ENCODE measurements at regions not wholly inside any gene's neighbourhood (a gene's known extent, or its start where the extent isn't known, plus 50 kb on each side); places are given as distances from the start of the nearest gene placed in this dataset.

DNA sequence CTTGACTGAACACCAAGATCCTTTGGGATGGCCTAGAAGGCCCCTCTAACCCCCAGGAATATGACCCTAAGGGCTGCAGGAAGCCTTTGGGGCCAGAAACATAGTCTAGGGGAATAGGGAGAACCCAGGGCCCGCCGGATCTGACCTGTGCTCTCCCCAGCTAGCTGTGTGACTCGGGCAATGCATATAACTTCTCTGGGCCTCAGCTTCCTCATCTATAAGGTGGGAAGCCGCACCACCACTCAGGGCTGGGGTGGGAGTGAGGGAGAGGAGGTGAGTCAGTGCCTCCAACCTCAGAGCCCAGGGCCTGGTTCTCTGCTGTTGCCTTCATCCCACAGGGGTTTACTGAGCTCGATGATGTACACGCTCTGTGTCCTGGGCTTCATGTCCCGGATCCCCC lies 434.4 kb downstream of the PTPRU start:
- TF ChIP-seq POLR2AphosphoS5 (IDR thresholded peaks at IDR 0.05; ENCODE audit: low read depth, low read length) = no peak
- no peak for TF ChIP-seq SIN3A (IDR thresholded peaks at IDR 0.05; ENCODE audit: borderline replicate concordance, insufficient read depth, low read length)
- TF ChIP-seq TAF1 (IDR thresholded peaks at IDR 0.05; ENCODE audit: borderline replicate concordance, insufficient read depth, low read length) = no peak
- no peak for TF ChIP-seq FOXP2 (optimal IDR thresholded peaks at IDR 0.05; ENCODE audit: borderline replicate concordance, extremely low read depth, extremely low read length, insufficient read depth)
- TF ChIP-seq, protein P1, sequence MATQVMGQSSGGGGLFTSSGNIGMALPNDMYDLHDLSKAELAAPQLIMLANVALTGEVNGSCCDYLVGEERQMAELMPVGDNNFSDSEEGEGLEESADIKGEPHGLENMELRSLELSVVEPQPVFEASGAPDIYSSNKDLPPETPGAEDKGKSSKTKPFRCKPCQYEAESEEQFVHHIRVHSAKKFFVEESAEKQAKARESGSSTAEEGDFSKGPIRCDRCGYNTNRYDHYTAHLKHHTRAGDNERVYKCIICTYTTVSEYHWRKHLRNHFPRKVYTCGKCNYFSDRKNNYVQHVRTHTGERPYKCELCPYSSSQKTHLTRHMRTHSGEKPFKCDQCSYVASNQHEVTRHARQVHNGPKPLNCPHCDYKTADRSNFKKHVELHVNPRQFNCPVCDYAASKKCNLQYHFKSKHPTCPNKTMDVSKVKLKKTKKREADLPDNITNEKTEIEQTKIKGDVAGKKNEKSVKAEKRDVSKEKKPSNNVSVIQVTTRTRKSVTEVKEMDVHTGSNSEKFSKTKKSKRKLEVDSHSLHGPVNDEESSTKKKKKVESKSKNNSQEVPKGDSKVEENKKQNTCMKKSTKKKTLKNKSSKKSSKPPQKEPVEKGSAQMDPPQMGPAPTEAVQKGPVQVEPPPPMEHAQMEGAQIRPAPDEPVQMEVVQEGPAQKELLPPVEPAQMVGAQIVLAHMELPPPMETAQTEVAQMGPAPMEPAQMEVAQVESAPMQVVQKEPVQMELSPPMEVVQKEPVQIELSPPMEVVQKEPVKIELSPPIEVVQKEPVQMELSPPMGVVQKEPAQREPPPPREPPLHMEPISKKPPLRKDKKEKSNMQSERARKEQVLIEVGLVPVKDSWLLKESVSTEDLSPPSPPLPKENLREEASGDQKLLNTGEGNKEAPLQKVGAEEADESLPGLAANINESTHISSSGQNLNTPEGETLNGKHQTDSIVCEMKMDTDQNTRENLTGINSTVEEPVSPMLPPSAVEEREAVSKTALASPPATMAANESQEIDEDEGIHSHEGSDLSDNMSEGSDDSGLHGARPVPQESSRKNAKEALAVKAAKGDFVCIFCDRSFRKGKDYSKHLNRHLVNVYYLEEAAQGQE (IDR thresholded peaks at IDR 0.05; ENCODE audit: insufficient read depth in 1 of 2, low read depth in 2 of 2, low read length in 2 of 2) = no peak

DNA sequence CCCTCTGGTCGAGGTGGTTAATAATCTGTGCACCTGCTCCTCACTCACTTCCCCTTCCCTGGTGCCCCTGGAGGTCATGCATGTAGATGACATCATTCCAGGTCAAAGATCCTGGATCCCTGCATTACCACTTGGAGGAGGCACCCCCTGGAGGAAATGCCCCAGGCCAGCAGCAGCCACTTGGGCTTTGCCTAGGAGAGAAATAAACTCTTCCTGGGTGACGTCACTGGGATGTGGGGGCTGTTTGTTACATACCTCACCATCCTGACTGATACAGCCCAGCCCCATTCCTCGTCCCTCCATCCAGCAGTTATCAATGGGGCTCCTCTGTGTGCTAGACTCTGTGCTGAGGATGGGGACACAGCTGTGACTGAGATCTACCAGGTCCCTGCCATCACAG lies 433.6 kb downstream of the PTPRU start:
- TF ChIP-seq POLR2AphosphoS5 (IDR thresholded peaks at IDR 0.05; ENCODE audit: low read depth, low read length) (no peak), SIN3A (IDR thresholded peaks at IDR 0.05; ENCODE audit: borderline replicate concordance, insufficient read depth, low read length) (no peak), FOXP2 (optimal IDR thresholded peaks at IDR 0.05; ENCODE audit: borderline replicate concordance, extremely low read depth, extremely low read length, insufficient read depth) (no peak), TAF1 (IDR thresholded peaks at IDR 0.05; ENCODE audit: borderline replicate concordance, insufficient read depth, low read length) (no peak)
- TF ChIP-seq, protein P1 (IDR thresholded peaks at IDR 0.05; ENCODE audit: insufficient read depth in 1 of 2, low read depth in 2 of 2, low read length in 2 of 2) = no peak

DNA sequence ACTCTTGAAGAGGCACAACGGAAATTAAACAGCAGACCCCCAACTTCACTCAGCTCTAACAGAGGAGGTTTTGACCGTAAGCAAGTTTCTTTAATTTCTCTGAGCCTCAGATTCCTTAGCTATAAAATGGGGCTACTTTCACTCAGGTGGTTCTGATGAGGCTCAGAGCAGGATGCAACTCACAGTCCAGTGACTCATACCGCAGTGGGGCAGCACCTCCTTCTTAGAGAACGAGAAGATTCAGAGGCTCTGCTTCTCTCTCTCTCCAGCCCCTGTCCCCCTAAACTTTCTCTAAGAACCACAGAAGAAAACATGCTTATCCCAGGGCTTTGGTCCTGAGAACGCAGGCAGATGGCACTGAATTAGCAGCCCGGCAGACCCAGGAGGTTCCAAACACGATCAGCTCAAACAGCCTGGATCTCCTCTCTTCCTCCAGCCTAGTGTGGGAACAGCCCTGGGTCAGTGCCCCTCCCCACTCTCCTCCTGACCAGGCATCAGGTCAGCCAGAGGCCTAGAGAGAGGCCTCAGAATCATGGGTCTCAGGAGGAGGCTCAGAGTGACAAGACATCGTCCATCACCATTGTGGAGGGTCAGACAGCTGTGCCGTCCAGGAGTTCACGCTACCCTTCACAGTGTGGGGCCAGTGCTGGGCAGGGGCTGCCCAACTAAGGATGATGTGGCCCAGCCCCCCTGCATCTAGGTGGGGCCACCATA lies 433.0 kb downstream of the PTPRU start:
- TF ChIP-seq SIN3A (IDR thresholded peaks at IDR 0.05; ENCODE audit: borderline replicate concordance, insufficient read depth, low read length) = no peak
- no peak for TF ChIP-seq FOXP2 (optimal IDR thresholded peaks at IDR 0.05; ENCODE audit: borderline replicate concordance, extremely low read depth, extremely low read length, insufficient read depth)
- TF ChIP-seq TAF1 (IDR thresholded peaks at IDR 0.05; ENCODE audit: borderline replicate concordance, insufficient read depth, low read length) = no peak
- TF ChIP-seq POLR2AphosphoS5 (IDR thresholded peaks at IDR 0.05; ENCODE audit: low read depth, low read length) = no peak
- TF ChIP-seq, protein P1 (IDR thresholded peaks at IDR 0.05; ENCODE audit: insufficient read depth in 1 of 2, low read depth in 2 of 2, low read length in 2 of 2) = no peak

DNA sequence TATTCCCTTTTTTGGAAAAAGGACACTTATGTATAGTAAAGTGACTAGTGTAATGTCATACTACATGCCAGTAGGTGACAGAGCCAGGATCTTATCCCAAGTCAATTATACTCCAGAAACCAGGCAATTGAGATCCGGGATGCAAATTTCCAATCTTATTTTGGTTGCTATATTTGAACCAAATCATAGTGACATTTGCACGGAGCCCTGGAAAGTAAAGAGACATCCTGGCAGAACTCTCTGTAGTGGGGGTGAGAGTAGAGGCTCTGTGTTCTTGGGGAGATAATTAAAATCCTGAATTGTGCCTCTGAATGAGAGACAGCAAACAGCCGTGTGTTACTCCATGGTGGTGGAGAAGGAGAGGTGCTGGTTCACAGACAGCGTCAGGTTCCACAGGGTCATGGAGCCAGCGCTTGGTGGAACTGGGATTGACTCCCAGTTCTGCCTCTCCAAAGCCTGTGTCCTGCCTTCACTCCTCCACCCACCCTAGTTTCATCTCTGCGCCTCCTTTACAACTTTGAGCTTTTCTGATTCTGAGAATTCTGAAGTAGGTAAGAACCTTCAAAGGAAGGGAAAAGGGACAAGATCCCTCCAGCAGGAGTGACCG lies 432.3 kb downstream of the PTPRU start:
- TF ChIP-seq FOXP2 (optimal IDR thresholded peaks at IDR 0.05; ENCODE audit: borderline replicate concordance, extremely low read depth, extremely low read length, insufficient read depth) = no peak
- TF ChIP-seq, protein P1 (IDR thresholded peaks at IDR 0.05; ENCODE audit: insufficient read depth in 1 of 2, low read depth in 2 of 2, low read length in 2 of 2) = no peak
- no peak for TF ChIP-seq SIN3A (IDR thresholded peaks at IDR 0.05; ENCODE audit: borderline replicate concordance, insufficient read depth, low read length)
- no peak for TF ChIP-seq TAF1 (IDR thresholded peaks at IDR 0.05; ENCODE audit: borderline replicate concordance, insufficient read depth, low read length)
- TF ChIP-seq POLR2AphosphoS5 (IDR thresholded peaks at IDR 0.05; ENCODE audit: low read depth, low read length) = no peak

All from PFSK-1 (cell line).